Caco-2 (cell line): ENCODE measurements at regions not wholly inside any gene's neighbourhood (a gene's known extent, or its start where the extent isn't known, plus 50 kb on each side); places are given as distances from the start of the nearest gene placed in this dataset.
A peak's percentile ranks its signal among the peaks of the same experiment; 100 is the strongest.

Experiments
- BruUV-seq: library from RNA; stranded (reverse); fragments of 400-500 nt; replicated peaks from 2 replicates; lab custom pipeline; 2021; lab: Mats Ljungman, UMichigan
- CTCF ChIA-PET: fragments of 300-600 bp; sonication (Branson Sonifier 250); formaldehyde crosslinking; loops from one replicate; lab custom pipeline; 2022; ENCODE audit warnings: antibody characterized with exemption; lab: Charles Lee
- POLR2A ChIA-PET: fragments of 300-600 bp; sonication (Branson Sonifier 250); formaldehyde crosslinking; loops from one replicate; lab custom pipeline; 2022; ENCODE audit warnings: antibody characterized with exemption; lab: Charles Lee
- DNase-seq, 2 experiments: peaks; one replicate each; pipeline versions ENCODE4 v3.0.0 to v3.0.0-alpha.2; 2020 to 2022
- H3K27me3 ChIP-seq: replicated peaks from 2 replicates; pipeline ENCODE4 v1.6.0; 2011; ENCODE audit warnings: low read length; ENCODE audit not compliant: control insufficient read depth, insufficient read depth
- H3K36me3 ChIP-seq: 2 replicates; pipeline ENCODE4 v1.5.1; 2011; ENCODE audit warnings: low read length; ENCODE audit not compliant: control insufficient read depth, insufficient read depth
- H3K4me1 ChIP-seq: fragments of 250-450 bp; sonication (Bioruptor Pico); 2 replicates; pipeline ENCODE4 v1.5.1; 2020; ENCODE audit warnings: mild to moderate bottlenecking
- H3K4me3 ChIP-seq: 2 replicates; pipeline ENCODE4 v1.5.1; 2011; ENCODE audit warnings: low read depth, mild to moderate bottlenecking, control low read depth, low read length
- H3K9me3 ChIP-seq: fragments of 250-450 bp; sonication (Bioruptor Pico); 2 replicates; pipeline ENCODE4 v1.5.1; 2020; ENCODE audit warnings: mild to moderate bottlenecking, moderate library complexity
- H3K27ac Mint-ChIP-seq: one replicate; pipeline ENCODE4 v1.8.0; 2022; ENCODE audit warnings: mixed read lengths; ENCODE audit not compliant: unreplicated experiment
- H3K27me3 Mint-ChIP-seq: one replicate; pipeline ENCODE4 v1.8.0; 2022; ENCODE audit warnings: mixed read lengths; ENCODE audit not compliant: insufficient read depth, unreplicated experiment
- H3K36me3 Mint-ChIP-seq: one replicate; pipeline ENCODE4 v1.8.0; 2022; ENCODE audit warnings: mild to moderate bottlenecking, mixed read lengths; ENCODE audit not compliant: insufficient read depth, unreplicated experiment
- H3K4me1 Mint-ChIP-seq: one replicate; pipeline ENCODE4 v1.8.0; 2022; ENCODE audit warnings: low read depth, mixed read lengths; ENCODE audit not compliant: unreplicated experiment
- H3K4me3 Mint-ChIP-seq: one replicate; pipeline ENCODE4 v1.8.0; 2022; ENCODE audit warnings: mild to moderate bottlenecking, moderate library complexity, mixed read lengths; ENCODE audit not compliant: unreplicated experiment
- H3K9me3 Mint-ChIP-seq: one replicate; pipeline ENCODE4 v1.8.0; 2022; ENCODE audit warnings: mixed read lengths; ENCODE audit not compliant: unreplicated experiment
- intact Hi-C: fragments of 100-400 bp; cut with micrococcal nuclease; formaldehyde crosslinking; loops from one replicate; pipeline ENCODE4 v1.10.0; 2022; ENCODE audit not compliant: unreplicated experiment
- TF ChIP-seq, protein P1 (sequence below), 2 experiments: fragments of 200-600 bp in 1 of 2; IDR thresholded peaks; 1 replicate in 1 of 2; 2 replicates in 1 of 2; pipeline versions ENCODE4 v1.5.1 to v1.8.0; 2011 to 2022; ENCODE audit warnings: antibody characterized with exemption in 1 of 2, control low read depth in 1 of 2, inconsistent platforms in 1 of 2, low read depth in 1 of 2, low read length in 1 of 2, mild to moderate bottlenecking in 1 of 2, moderate library complexity in 1 of 2; ENCODE audit not compliant: insufficient read depth in 1 of 2, severe bottlenecking in 1 of 2, unreplicated experiment in 1 of 2

DNA sequence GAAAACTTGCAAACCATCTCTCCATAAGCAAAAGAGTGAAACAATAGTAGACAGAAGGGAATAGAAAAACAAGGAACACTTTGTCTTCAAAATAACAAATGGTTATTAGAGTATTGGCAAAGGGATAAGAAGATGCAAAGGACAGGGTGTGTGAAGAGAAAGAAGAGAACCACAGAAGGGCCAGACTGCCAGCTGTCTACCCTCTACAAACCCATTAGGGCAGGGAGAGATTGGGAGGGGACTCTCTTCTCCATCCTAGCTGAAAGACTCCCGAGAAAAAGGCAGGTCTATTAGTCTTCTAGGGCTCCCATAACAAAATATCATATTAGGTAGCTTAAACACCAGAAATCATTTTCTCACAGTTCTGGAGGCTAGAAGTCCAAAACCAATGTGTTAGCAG, 292.8 kb downstream of the PTBP2 start:
- Mint-ChIP-seq H3K4me3 (no peak overlapping the region), H3K27ac (no peak overlapping the region), H3K36me3 (no peaks in the 10 kb centered on the region), H3K4me1 (no peaks in the 10 kb centered on the region), H3K9me3 (no peaks in the 10 kb centered on the region), H3K27me3 (no peaks in the 10 kb centered on the region)
- intact Hi-C loops = no loop called here
- POLR2A ChIA-PET = no interaction called here
- CTCF ChIA-PET = no interaction called here
- Histone ChIP-seq H3K27me3 (no peaks in the 10 kb centered on the region), H3K9me3 (no peaks in the 10 kb centered on the region), H3K36me3 (no peaks in the 10 kb centered on the region), H3K4me1 (no peaks in the 10 kb centered on the region), H3K4me3 (no peak overlapping the region)
- BruUV-seq = no TSS peak
- no peak for DNase-seq
- TF ChIP-seq, protein P1, sequence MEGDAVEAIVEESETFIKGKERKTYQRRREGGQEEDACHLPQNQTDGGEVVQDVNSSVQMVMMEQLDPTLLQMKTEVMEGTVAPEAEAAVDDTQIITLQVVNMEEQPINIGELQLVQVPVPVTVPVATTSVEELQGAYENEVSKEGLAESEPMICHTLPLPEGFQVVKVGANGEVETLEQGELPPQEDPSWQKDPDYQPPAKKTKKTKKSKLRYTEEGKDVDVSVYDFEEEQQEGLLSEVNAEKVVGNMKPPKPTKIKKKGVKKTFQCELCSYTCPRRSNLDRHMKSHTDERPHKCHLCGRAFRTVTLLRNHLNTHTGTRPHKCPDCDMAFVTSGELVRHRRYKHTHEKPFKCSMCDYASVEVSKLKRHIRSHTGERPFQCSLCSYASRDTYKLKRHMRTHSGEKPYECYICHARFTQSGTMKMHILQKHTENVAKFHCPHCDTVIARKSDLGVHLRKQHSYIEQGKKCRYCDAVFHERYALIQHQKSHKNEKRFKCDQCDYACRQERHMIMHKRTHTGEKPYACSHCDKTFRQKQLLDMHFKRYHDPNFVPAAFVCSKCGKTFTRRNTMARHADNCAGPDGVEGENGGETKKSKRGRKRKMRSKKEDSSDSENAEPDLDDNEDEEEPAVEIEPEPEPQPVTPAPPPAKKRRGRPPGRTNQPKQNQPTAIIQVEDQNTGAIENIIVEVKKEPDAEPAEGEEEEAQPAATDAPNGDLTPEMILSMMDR (IDR thresholded peaks at IDR 0.05; ENCODE audit: insufficient read depth in 1 of 2, low read depth in 1 of 2, low read length in 1 of 2, severe bottlenecking in 1 of 2, unreplicated experiment in 1 of 2) = no peak

DNA sequence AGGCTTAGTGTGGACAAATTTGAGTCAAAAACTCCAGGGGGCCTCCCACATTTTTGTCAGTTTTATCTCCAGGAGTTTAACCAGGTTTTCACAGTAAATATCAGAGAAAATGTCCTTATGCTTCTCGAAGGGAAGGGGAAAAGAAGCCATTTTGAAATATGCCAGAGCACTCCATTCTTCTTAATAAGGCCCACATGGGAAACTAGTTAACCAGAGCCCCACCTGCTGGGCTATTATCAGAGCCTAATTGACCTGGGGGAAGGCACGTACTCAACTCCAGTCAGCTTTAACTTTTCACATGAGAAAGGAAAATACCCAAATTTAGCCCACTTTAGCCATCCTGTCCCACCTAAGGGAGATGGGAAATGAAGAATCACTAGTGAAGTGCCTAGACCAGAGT, 296.3 kb downstream of the PTBP2 start:
- POLR2A ChIA-PET = no interaction called here

More for the DNA sequence above, 296.3 kb downstream of the PTBP2 start:
- CTCF ChIA-PET = no interaction called here
- Histone ChIP-seq H3K27me3 (no peaks in the 10 kb centered on the region), H3K36me3 (no peaks in the 10 kb centered on the region), H3K9me3 (no peaks in the 10 kb centered on the region), H3K4me1 (no peaks in the 10 kb centered on the region), H3K4me3 (no peak overlapping the region)
- BruUV-seq = no TSS peak
- Mint-ChIP-seq H3K9me3 (peaks cover 11% of the 10 kb centered on the region), H3K27ac (no peak overlapping the region), H3K27me3 (no peaks in the 10 kb centered on the region), H3K36me3 (no peaks in the 10 kb centered on the region), H3K4me3 (no peak overlapping the region), H3K4me1 (no peaks in the 10 kb centered on the region)
- intact Hi-C loops = loop anchor here (2.0 kb wide), 1 partner anchor 51 kb away; no protein-coding TSS in a partner anchor
- TF ChIP-seq, protein P1 (IDR thresholded peaks at IDR 0.05; ENCODE audit: insufficient read depth in 1 of 2, low read depth in 1 of 2, low read length in 1 of 2, severe bottlenecking in 1 of 2, unreplicated experiment in 1 of 2) = peak in 1 of 2 experiments; percentile 10
- peak; percentile 13 to 28 for DNase-seq
